Caki2 (cell line): ENCODE measurements at regions not wholly inside any gene's neighbourhood (a gene's known extent, or its start where the extent isn't known, plus 50 kb on each side); places are given as distances from the start of the nearest gene placed in this dataset.

ENCODE experiments used
- DNase-seq: peaks from one replicate; pipeline ENCODE4 v3.0.0-alpha.2; 2015; ENCODE audit warnings: low read depth
- in situ Hi-C: cut with HindIII; loops from 2 replicates; pipeline ENCODE4 v1.10.0; 2016; ENCODE audit warnings: low sequenced_read_pairs, low pct_unique_long_range_greater_than_20kb, mixed read lengths

DNA sequence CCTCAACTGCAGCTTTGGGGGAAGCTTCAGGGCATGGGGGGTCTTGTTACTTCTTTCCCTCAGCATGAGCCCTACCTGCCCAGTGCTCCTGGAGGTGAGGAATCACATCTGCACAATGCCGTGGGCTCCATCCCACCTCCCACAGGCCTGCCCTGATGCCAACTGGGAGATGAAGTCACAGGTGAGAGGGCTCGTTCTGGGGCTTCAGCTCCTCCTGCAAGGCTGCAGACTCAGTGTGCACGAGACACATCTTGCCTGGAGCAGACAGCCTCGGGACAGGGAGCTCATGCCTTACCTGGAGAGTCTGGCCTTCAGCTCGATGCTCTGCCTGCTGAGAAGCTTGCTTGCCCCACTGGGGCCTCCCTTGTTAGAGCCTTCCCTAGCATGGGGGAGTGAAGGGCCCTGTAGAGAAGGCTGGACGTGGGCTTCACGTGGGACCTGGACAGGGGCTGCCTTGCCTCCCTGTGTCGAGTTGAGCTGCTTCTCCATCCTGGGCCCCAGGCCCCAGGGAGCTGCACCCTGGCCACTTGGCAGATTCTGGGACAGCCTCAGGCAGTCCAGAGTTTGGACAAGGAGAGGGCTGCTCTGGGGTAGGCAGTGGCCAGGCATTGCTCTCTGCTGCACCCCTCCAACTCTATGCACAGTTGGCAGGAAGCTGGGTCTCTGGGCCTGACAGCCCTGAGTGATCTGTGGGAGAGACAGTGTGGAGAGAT is 171.4 kb downstream of the KIF26A start:
- DNase-seq: no peak
- in situ Hi-C loops: no loop called here

DNA sequence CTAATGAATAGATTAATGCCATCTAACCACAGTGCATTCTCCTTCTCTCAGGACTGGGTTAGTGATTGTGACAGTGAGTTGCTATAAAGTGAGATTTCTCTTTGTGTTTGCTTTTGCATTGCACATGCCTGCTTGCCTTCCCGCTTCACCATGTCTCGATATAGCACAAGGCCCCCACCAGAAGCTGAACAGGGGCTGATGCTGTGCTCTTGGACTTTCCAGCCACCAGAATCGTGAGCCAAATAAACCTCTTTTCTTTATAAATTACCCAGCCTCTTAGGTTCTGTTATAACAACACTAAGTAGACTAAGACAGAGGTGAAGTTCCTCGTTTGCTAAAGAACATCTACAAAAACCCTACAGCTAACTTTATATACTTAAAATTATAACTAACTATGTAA is 173.0 kb downstream of the KIF26A start:
- DNase-seq: no peak
- in situ Hi-C loops: no loop called here

DNA sequence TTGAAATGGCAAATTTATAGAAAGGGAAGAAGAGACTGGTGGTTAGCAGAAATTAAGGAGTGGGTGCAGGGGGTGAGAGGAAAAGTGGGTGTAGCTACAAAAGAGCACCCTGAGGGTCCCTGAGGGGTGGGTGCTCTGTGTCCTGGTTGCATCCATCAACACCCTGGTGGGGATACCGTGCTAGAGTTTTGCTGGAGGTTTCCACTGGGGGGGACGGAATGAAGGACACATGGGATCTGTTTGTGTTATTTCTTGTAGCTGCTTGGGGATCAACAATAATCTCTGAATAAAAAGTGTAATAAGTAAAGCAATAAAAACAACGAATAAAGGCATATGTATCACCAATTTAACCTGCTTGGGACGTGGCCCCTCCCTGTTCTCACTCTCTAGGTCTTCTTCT is 175.3 kb downstream of the KIF26A start:
- no peak for DNase-seq
- in situ Hi-C loops: no loop called here

DNA sequence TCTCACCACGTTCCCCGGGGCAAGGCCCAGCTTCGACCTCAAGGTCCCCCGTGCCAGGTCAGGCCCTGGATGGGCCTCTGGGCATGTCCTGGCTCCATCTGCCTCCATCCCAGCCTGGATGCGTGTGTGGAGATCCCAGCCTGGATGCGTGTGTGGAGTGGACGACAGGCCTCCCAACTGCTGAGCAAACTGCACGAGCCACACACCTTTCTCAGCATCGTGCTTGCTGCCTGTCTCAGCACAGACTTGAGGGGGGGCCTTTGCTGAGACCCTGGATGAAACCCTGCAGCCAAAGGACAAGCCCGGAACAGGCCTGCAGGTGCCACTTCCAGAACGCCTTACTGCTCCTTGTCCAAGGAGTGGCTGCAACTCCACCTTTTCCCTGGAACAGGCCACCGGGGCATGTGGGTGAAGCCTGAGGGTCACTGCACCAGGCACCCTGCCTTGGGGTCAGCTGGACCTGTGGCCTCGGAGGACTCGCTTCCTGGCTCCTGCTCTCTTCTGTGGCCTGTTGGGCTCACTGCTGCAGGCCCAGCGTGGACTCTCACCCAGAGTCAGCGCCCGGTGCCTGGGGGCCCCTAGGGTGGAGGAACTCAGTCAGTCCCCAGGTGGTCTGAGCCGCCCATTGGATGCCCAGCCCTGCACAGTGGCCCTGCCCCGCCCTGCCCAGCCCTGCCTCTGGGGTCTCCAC is 176.0 kb downstream of the KIF26A start:
- in situ Hi-C loops: no loop called here
- no peak for DNase-seq

DNA sequence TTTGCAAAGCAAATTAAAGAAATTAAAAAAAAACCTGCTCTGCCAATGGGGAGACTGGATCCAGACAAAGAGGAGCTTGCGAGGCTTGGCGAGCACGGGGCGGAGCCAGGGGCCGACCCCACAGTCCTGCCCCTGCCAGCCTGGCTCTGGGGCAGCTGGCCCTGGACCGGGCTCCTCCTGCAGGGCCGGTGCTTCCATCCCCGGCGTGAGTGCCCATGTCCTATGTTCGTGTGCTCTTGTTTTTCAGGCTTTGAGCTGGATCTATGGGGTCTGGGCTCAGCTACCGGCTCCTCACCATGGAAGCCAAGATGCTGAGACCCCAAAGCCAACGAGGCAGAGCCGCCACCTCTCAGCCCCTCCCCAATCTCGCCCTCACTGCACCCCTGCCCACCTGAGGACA is 176.8 kb downstream of the KIF26A start:
- in situ Hi-C loops: no loop called here
- DNase-seq: no peak

DNA sequence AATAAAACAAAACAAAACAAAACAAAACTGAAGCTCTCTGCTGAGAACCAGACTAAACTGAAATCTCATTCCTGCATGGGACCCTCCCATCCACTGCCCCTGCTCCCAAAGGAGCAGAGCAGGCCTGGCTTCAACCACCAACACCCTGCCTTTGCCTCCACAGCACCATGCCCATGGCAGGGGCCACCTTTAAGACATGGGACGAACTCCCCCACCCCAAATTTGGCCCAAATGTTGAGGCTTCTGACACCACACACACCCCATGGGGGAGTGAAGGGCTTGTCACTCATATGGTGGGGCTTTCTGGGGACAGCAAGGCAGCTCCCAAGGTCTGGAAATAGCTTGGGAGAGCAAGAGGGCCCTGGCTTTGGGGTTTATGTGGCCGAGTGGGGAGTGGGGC is 177.2 kb downstream of the KIF26A start:
- DNase-seq: no peak
- in situ Hi-C loops: no loop called here

DNA sequence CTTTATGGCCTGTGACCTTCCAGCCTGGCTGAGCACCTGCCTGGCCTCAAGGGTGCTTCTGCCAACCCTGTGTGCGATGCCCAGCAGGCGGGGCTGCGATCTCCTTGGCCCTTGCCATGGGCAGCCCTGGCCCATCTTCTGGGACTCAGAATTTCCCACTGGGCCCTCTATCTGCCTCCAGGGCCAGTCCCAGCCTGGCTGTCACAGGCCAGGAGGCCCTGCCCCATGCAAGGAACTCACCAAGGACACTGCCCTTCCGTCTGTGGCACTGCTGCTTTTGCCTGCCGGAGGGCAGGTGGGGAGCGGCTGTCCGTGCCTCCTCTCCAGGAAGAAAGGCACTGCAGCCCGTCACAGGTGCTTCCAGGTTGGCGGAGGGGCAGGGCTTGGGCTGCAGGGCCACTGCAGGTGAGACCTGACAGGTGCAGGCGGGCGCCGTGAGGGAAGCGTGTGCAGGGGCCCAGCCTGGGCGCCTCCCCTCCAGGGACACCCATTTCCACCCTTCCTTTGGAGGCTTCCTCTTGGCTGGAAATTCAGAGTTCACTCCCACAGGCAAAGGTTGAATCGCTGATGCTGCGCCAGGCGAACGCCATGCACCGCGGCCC is 177.8 kb downstream of the KIF26A start:
- DNase-seq: no peak
- in situ Hi-C loops: no loop called here

DNA sequence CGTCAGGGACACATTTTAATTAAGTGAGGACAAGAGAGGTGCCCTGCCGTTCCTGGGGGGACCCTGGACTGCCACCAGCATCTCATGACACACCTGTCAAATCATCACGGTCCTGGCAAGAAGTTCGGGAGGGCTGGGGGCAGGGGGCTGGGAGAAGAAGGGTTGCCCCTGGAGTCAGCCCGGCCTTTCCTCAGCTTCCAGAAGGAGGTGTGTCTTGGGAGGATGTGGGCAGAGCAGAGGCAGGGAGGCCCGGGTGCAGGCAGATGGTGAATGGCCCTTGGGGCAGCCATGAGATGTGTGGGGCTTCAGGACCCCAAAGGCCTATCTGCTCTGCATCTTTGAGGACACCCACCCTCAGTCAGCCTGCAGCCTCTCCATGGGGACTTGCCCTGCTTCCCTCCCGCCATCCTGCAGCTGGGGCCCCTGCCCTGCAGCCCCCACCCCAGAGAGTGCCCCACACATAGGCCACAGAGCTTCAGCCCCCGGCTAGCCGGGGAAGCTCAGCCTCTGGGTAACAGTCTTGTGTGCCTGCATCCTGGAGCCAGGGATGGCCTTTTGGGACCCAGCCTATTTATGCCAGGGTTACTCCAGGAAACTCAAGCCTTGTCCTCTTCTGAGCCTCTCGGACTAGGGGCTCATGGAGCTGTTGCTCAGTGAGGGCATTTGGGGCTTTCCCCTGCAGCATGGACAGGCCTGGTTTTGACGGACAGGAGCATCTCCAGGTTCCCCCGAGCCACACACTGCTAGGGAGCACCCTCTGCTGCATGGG is 178.5 kb downstream of the KIF26A start:
- no peak for DNase-seq

DNA sequence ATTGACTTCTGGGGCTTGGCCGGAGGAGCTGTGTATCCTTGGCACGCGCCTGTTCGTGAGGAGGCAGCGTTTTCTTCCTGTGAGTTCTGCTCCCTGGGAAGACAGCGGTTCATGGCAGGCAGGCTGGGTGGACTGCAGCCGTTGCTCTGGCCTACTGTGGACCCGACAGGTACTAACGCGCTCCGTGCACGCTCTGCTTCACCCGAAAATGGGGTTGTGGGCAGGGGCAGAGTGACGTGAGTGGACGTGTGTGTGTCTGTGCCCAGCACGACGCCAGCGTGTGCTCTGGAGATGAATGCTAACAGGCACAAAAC is 179.1 kb downstream of the KIF26A start:
- in situ Hi-C loops: no loop called here
- DNase-seq: no peak

More for the DNA sequence above, 178.5 kb downstream of the KIF26A start:
- in situ Hi-C loops: no loop called here

DNA sequence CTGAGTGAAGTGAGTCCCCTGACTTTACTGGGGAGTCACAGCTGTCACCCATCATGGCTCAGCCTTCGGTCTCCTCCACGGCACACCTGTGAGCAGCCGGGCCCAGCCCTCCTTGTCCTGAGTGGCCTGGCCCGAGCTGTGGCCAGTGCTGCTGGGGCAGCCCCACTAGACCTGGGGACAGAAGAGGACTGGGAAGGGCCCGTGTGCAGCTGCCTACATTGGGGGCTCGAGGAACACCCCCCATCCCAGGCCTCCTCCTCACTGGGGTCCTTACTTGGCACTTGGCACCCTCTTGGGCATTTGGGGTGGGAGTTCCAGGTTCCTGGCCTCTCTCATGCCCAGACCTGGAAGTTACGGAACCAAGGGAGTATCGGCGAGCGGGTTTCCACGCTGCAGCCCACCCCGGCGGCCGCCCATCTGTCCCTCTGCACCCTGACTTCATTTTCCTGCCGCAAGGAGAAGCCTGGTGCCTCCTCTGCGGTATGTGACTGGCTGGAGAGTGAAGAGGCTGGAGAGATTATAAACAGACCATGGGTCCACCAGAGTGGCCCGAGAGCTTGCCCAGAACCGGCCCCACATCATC is 179.7 kb downstream of the KIF26A start:
- DNase-seq: no peak
- in situ Hi-C loops: no loop called here

DNA sequence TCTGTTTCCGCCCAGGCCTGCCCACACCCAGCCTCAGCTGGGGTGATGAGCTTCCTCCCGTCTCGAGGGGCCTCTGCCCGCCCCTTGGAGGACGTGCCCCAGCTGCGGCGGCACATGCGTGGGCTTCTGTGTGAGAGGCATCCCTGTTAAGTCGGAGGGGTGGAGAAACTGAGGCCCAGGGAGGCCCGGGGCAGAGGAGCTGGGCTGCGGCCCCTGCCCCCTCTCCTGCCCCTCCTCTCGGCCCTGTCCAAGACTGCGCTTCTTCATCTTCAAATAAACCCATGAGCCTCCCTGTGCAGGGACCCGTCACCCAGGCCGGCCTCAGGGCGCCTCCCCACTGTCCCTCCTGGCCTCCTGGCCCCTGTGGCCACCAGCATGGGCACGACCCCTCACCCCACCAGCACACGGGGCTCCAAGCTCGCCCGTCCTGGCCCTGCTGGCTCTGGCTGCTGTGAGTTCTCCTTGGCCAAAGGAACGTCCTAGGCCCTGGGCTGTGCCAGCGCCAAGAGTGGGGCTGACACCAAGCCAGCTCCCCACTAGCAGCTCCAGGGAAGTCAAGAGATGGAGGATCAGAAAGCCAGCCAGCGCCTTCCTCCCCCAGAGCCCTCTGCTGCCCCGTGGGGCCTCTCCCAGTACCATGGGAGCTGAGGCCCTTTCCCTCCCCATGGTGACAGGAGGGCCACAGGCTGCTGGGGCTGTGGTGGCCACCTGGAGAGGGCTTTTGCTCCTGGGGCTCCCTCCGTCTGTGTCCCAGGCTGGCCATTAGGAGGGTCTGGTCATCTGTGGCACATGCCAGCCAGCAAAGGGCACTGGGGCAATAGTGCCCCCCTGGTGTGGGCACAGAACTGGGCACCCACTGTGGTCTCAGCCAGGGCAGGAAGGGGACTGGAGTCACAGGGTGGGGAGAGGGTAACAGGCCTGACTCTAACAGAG is 180.4 kb downstream of the KIF26A start:
- no peak for DNase-seq

DNA sequence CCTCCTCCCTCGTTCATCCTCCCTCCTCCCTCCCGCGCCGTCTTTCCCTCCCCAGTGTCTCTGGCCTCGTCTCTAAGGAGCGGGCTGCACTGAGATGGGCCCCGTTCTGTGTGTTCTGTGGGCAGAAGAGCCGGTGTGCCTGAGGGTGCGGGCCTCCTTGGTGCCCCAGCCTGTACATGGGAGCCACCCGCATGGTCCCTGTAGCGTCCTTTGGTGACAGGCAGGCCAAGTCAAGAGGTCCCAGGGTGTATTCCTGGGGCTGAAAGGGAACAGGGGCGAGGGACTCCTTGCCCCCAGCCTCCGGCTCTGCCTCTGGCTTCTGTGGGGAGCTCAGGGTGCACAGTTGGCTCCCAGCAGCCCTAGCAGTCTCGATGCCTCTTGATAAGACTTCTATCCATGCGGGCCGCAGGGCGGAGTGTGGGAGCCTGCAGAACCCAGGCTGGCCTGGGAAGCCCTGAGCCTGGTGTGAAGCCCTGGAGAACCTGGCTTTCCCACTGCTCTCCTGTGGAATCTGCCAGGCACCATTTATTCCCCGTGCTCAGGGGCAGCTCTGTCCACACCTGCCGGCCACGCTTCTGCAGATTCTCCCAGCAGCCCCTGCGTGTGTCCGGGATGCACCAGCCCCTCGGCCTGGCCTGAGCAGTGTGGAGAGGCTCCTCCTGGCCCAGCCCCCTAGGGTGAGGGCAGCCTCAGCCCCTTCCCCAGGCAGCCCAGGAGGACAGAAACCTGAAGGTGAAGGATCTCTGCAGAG is 181.3 kb downstream of the KIF26A start:
- in situ Hi-C loops: no loop called here

More for the DNA sequence above, 180.4 kb downstream of the KIF26A start:
- in situ Hi-C loops: no loop called here

DNA sequence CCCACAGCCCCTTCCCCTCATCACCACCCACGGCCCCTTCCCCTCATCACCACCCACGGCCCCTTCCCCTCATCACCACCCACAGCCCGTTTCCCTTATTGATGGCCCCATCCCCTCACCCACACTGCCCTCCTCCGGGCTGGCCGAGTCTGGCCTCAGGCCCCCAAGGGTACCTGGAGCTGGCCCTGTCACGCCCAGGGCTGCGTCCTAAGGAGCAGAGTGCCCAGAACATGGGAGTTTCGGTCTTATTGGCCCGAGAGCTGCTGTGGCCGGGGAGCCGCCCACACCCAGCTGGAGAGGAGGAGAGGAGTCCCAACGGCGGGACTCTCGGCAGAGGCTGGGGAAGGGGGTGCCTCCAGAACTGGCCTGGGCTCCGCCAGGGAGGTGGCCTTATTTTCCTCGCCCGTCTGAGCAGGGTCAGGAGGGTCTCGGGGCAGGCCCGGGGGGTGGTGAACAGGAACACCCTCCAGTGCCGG is 182.3 kb downstream of the KIF26A start:
- in situ Hi-C loops: no loop called here
- DNase-seq: no peak

More for the DNA sequence above, 181.3 kb downstream of the KIF26A start:
- no peak for DNase-seq

DNA sequence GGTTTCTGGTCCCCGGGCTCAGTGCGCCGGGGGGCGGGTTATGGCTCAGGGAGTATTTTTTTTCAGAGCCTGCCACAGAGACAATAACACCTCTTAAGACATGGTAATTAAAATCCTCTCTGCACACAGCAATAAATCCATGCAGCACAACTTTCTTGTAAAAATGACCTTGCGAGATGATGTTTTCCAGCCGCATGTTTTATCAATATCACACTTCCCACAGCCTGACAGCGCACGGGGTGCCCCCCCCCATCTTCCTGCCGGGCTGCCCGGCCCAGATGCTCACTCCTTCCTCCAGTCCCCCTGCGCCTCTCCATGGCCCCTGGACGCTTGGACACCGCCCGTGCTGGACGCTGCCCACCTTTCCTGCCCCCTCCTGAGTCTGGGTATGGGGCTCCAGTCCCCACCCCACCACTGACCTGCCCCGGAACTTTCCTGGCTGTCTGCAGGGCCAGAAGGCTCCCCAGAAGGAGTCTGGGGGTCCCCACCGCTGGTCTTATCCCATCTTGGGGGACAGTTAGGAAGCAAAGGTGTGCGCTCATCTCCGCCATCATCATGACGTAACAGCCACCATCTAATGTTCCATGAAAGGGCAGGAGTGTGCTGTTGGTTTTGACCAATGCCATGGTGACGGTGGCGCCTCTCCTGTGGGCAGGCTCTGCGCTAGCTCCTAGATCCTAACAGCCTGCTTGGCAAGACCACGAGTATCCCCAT is 182.9 kb downstream of the KIF26A start:
- in situ Hi-C loops: no loop called here
- DNase-seq: no peak

DNA sequence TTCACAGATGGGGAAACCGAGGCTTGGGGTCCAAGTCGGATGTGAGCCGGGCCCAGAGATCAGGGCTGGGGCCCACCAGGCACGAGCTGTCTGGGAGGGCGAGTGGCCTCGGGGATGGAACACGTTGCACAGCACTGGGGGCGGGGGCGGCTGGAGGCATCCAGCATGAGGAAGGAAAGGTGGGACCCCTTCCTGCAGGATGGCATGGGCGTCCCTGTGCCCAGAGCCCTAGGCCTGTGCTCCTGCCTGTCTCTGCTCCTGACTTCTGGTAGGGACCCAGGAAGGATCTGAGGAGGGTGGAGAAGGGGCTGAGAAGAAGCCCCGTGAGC is 183.4 kb downstream of the KIF26A start:
- no peak for DNase-seq
- in situ Hi-C loops: no loop called here

DNA sequence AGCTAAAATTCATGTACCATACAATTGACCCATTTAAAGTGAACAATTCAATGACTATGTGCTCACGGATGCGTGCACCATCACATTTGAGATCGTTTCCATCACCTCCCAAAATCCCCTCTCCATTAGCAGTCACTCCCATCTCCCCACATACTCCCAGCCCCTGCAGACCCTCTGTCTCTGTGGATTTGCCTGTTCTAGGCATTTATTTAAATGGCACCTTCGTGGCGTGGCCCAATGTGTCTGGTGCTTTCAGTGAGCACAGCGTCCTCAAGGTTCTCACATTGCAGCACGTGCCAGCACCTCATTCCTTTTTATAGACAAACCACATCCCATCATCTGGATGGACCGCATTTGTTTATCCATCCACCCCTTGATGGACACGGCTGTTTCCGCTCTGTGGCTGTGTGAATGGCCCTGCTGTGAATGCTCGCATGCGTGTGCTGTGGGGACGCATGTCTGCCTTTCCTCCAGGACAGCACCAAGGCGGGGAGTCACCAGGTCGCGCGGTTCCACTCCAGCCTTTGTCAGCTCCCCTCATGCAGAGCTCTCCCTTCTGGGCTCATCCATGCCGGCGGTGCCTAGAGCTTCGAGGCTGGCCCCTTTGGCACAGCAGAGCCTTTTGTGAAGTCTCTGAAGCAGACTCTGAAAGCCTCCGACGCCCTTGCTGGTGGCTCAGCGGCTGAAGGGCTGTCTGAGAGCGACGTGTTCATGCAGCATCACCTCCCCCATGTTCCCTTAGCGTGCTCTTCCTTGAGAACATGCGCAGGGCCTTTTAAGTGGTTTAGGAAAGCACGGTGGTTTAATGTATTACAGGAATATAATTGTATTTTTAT is 184.4 kb downstream of the KIF26A start:
- in situ Hi-C loops: no loop called here
- no peak for DNase-seq
